GM18511 (cell line): ENCODE measurements at regions not wholly inside any gene's neighbourhood (a gene's known extent, or its start where the extent isn't known, plus 50 kb on each side); places are given as distances from the start of the nearest gene placed in this dataset.
A peak's percentile ranks its signal among the peaks of the same experiment; 100 is the strongest.
"Not testable (repeated sequence)": the region's sequence is repeated elsewhere in the genome, so short reads cannot be mapped to it uniquely, and the experiment has no call there.

Experiments
- ATAC-seq: cut with Tn5 transposase; IDR thresholded peaks from one replicate; pipeline ENCODE4 v1.9.1; 2021; ENCODE audit warnings: mild to moderate bottlenecking, moderate library complexity; ENCODE audit not compliant: unreplicated experiment

GRCh38 chr5:90073026-90073570 is 336.5 kb downstream of the CETN3 start:
- not testable (repeated sequence) for ATAC-seq

GRCh38 chr5:90071656-90072055 is 337.9 kb downstream of the CETN3 start:
- no peak for ATAC-seq

GRCh38 chr5:90071066-90071465 is 338.5 kb downstream of the CETN3 start:
- no peak for ATAC-seq

GRCh38 chr5:90066920-90067319 is 342.6 kb downstream of the CETN3 start:
- ATAC-seq, result no peak

GRCh38 chr5:90056911-90057705 is 352.4 kb downstream of the CETN3 start:
- no peak for ATAC-seq

GRCh38 chr5:90055831-90056328 is 353.7 kb downstream of the CETN3 start:
- ATAC-seq, result no peak

- no peak for ATAC-seq
These were observed 354.9 kb downstream of the CETN3 start for GRCh38 chr5:90054612-90055011.

GRCh38 chr5:90051756-90052155 is 357.8 kb downstream of the CETN3 start:
- ATAC-seq, result no peak

- no peak for ATAC-seq
These were observed 359.5 kb downstream of the CETN3 start for GRCh38 chr5:90050103-90050502.

GRCh38 chr5:90047113-90047512 is 362.4 kb downstream of the CETN3 start:
- no peak for ATAC-seq

- ATAC-seq, result not testable (repeated sequence)
These were observed 369.5 kb downstream of the CETN3 start for GRCh38 chr5:90040082-90040481.

GRCh38 chr5:90037646-90038045 is 371.9 kb downstream of the CETN3 start:
- ATAC-seq, result no peak

GRCh38 chr5:90022711-90023053 is 386.9 kb downstream of the CETN3 start:
- no peak for ATAC-seq

GRCh38 chr5:90022002-90022710 is 387.4 kb downstream of the CETN3 start:
- ATAC-seq, result no peak

GRCh38 chr5:90020575-90021538 is 388.7 kb downstream of the CETN3 start:
- ATAC-seq, result peak; percentile 98

- ATAC-seq, result no peak
These were observed 392.3 kb downstream of the CETN3 start for GRCh38 chr5:90017239-90017638.

GRCh38 chr5:90015584-90016018 is 394.0 kb downstream of the CETN3 start:
- ATAC-seq, result peak; percentile 93

- ATAC-seq, result peak; percentile 80
These were observed 395.1 kb downstream of the CETN3 start for GRCh38 chr5:90014420-90014819.

GRCh38 chr5:90000351-90000750 is 409.2 kb downstream of the CETN3 start:
- ATAC-seq, result peak; percentile 51

GRCh38 chr5:89998519-89999305 is 410.8 kb downstream of the CETN3 start:
- ATAC-seq, result no peak
